Hematopoietic multipotent progenitor cell treated with erythropoietin and hydrocortisone succinate and interleukin-3 and kit ligand, for 17 days (in vitro differentiated cells): ENCODE measurements at regions not wholly inside any gene's neighbourhood (a gene's known extent, or its start where the extent isn't known, plus 50 kb on each side); places are given as distances from the start of the nearest gene placed in this dataset.

Experiments used
- DNase-seq: peaks from one replicate; pipeline ENCODE4 v3.0.0-alpha.2; 2015; ENCODE audit warnings: low spot score

- DNase-seq = no peak
Observed at GRCh38 chr10:61318429-61318828, 134.8 kb downstream of the TMEM26 start.

- DNase-seq = no peak
Observed at GRCh38 chr10:61317706-61318105, 135.5 kb downstream of the TMEM26 start.

- DNase-seq = no peak
Observed at GRCh38 chr10:61316676-61317265, 136.4 kb downstream of the TMEM26 start.

GRCh38 chr10:61314273-61314672, 138.9 kb downstream of the TMEM26 start:
- no peak for DNase-seq

- no peak for DNase-seq
Observed at GRCh38 chr10:61313460-61313859, 139.7 kb downstream of the TMEM26 start.

- no peak for DNase-seq
Observed at GRCh38 chr10:61304746-61305145, 148.4 kb downstream of the TMEM26 start.

GRCh38 chr10:61302124-61302523, 151.1 kb downstream of the TMEM26 start:
- DNase-seq = no peak

- no peak for DNase-seq
Observed at GRCh38 chr10:61301575-61301974, 151.6 kb downstream of the TMEM26 start.

GRCh38 chr10:61299841-61300240, 153.3 kb downstream of the TMEM26 start:
- DNase-seq = no peak

- no peak for DNase-seq
Observed at GRCh38 chr10:61299156-61299555, 154.0 kb downstream of the TMEM26 start.

GRCh38 chr10:61298194-61298593, 155.0 kb downstream of the TMEM26 start:
- no peak for DNase-seq

- DNase-seq = no peak
Observed at GRCh38 chr10:61296161-61296560, 157.0 kb downstream of the TMEM26 start.

GRCh38 chr10:61294131-61294530, 159.1 kb downstream of the TMEM26 start:
- DNase-seq = no peak

- DNase-seq = no peak
Observed at GRCh38 chr10:61289813-61290212, 163.4 kb downstream of the TMEM26 start.

GRCh38 chr10:61286686-61287085, 166.5 kb downstream of the TMEM26 start:
- no peak for DNase-seq

GRCh38 chr10:61285749-61286148, 167.4 kb downstream of the TMEM26 start:
- DNase-seq = no peak

- DNase-seq = peak; percentile 21
Observed at GRCh38 chr10:61284222-61284890, 168.8 kb downstream of the TMEM26 start.

- DNase-seq = no peak
Observed at GRCh38 chr10:61283481-61284221, 169.5 kb downstream of the TMEM26 start.

- no peak for DNase-seq
Observed at GRCh38 chr10:61283066-61283465, 170.1 kb downstream of the TMEM26 start.

GRCh38 chr10:61280303-61280702, 172.9 kb downstream of the TMEM26 start:
- DNase-seq = no peak

GRCh38 chr10:61279400-61279799, 173.8 kb downstream of the TMEM26 start:
- DNase-seq = no peak

- DNase-seq = no peak
Observed at GRCh38 chr10:61278556-61278955, 174.6 kb downstream of the TMEM26 start.

GRCh38 chr10:61272781-61273180, 180.4 kb downstream of the TMEM26 start:
- no peak for DNase-seq
